HG02840 (cell line): ENCODE measurements at regions not wholly inside any gene's neighbourhood (a gene's known extent, or its start where the extent isn't known, plus 50 kb on each side); places are given as distances from the start of the nearest gene placed in this dataset.
"Not testable (repeated sequence)": the region's sequence is repeated elsewhere in the genome, so short reads cannot be mapped to it uniquely, and the experiment has no call there.

ENCODE experiments used
- ATAC-seq: cut with Tn5 transposase; IDR thresholded peaks from one replicate; pipeline ENCODE4 v1.9.1; 2021; ENCODE audit warnings: mild to moderate bottlenecking, moderate library complexity, moderate number of reproducible peaks; ENCODE audit not compliant: unreplicated experiment, low FRiP score

GRCh38 chr6:145147981-145148749 is 587.2 kb downstream of the EPM2A start:
- no peak for ATAC-seq

GRCh38 chr6:145148776-145149175 is 586.5 kb downstream of the EPM2A start:
- ATAC-seq, result no peak

DNA sequence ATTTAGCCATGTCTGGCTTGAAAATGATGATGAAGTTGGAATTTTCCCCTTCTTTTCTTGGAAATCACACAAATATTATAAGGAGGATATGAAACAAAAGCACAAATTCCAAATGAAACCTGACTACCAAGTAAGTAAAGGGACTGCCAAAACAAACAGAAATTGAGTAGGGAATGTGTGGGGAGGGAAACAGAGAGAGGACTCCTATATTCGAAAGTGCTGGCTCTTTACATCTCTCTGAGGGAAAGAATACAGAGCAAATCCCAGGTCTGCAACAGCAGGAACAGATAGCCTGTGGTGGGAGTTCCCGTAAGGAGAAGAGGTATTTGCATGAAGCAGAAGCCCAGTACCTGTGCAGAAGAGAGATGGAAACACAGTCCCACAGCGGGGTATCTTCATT is 583.7 kb downstream of the EPM2A start:
- ATAC-seq, result no peak

DNA sequence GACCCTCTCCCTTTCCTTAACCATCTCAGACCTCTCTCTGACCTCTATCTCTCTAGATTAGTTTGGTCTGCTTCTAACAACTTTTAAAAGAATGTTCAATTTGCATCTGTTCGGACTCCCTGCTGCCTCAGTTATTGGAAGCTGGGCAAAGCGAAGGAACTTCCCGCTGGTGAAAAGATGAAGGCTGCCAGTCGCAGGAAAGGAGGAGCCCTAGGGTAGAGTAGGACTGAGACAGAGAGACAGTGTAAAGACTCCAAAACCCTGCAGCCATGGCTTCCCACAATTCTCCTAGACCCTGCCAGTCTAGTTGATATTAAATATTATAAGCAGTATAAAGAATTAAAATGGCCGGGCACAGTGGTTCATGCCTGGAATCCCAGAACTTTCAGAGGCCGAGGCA is 581.8 kb downstream of the EPM2A start:
- no peak for ATAC-seq

GRCh38 chr6:145155411-145155810 is 579.9 kb downstream of the EPM2A start:
- ATAC-seq, result no peak

GRCh38 chr6:145155873-145156782 is 579.2 kb downstream of the EPM2A start:
- ATAC-seq, result no peak

DNA sequence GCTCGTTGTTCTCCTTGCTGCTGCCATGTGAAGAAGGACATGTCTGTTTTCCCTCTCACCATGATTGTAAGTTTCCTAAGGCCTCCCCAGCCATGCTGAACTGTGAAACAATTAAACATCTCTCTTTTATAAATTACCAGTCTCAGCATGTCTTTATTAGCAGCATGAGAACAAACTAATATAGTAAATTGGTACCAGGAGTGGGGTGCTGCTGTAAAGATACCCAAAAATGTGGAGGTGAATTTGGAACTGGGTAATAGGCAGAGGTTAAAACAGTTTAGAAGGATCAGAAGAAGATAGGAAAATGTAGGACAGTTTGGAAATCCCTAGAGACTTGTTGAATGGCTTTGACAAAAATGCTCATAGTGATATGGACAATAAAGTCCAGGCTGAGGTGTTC is 576.7 kb downstream of the EPM2A start:
- not testable (repeated sequence) for ATAC-seq

DNA sequence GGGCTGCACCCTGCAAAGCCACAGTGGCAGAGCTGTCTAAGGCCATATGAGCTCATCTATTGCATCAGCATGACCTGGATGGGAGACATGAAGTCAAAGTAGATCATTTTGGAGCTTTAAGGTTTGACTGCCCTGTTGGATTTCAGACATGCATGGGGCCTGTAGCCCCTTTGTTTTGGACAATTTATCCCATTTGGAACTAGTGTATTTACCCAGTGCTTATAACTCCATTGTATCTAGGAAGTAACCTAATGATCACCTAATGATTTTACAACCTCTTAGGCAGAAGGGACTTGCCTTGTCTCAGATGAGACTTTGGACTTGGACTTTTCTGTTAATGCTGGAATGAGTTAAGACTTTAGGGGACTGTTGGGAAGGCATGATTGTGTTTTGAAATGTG is 575.4 kb downstream of the EPM2A start:
- no peak for ATAC-seq

DNA sequence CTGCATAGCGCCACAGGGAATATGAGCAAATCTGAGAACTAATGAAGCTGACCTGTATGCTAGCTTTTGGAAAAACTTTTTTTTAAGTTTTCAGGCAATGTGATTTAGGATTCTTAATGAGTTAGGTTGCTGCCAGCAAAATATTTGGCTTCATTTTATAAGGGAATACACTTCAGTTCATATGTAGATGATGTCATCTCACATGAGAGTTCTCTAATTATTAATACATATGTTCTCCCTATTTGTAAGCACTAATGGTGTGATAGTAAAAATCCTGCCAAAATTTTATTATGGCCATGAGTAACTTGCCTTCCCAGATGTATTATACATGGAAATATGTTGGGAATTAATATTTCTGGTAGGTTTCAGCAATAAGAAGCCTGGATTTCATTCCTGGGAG is 573.8 kb downstream of the EPM2A start:
- no peak for ATAC-seq

- ATAC-seq, result no peak
Observed at GRCh38 chr6:145169726-145170224, 565.5 kb downstream of the EPM2A start.

- no peak for ATAC-seq
Observed at GRCh38 chr6:145175470-145175869, 559.9 kb downstream of the EPM2A start.

GRCh38 chr6:145178391-145178790 is 556.9 kb downstream of the EPM2A start:
- no peak for ATAC-seq

DNA sequence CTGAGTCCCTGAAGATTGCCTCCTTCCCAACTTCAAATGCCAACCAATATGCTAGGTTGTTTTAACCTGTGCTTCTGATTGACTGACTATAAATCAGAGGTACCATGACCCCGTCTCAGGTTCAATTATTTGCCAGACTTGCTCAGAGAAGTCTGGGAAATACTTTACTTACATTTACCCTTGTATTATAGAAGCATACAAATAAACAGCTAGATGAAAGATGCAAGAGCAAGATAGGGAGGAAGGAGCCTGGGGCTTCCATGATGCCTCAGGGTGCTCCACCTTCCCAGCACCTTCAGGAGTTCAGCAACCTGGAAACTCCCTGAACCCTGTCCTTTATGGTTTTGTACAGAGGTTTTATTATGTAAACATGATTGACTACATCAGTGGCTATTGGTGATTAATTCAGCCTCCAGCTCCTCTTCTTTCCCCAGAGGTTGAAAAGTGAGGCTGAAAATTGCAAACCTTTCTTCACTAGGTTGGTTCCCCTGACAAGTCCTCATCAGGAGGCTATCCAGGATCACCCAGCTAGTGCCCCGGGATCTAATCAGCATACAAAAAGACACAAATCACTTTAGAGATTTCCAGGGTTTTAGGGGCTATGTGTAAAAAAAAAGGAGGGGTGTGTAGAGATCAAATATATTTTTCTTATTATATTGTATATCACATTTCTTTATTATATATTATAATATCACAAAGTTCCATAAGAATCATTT is 547.7 kb downstream of the EPM2A start:
- no peak for ATAC-seq

DNA sequence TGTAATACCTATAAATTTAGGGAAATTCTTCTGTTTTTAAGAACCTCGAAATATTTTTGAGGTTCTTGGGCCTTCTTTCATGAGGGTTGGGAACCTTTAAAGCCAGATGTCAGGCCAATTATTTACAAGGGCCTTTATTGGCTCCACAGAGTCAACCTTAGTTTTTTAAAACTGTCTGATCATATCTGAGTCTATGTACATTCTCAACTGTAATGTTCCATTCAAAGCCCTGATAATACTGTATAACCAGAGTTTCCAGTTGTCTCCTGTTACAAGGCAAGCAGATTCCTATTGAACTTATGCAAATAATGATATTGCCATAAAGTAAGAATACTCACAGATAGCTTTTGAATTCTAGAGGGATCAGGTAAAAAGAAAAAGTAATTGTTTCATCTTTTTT is 545.5 kb downstream of the EPM2A start:
- ATAC-seq, result no peak

GRCh38 chr6:145194389-145194788 is 540.9 kb downstream of the EPM2A start:
- no peak for ATAC-seq

DNA sequence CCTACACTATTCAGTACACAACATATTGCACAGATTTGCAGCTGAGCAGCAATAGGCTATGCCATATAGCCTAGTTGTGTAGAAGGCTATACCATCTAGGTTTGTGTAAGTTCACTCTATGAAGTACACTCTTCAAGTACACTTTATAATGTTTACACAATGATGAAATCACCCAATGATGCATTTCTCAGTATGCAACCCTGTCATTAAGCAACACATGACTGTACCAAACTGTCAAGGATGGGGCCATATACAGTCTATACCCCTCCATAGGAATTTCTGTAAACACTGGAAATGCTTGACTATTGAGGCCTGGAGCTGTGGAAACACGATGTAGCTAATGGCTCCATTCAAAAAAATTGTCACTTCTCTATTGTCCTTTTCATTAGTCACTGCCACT is 535.4 kb downstream of the EPM2A start:
- ATAC-seq, result no peak

GRCh38 chr6:145204301-145204700 is 531.0 kb downstream of the EPM2A start:
- ATAC-seq, result no peak

DNA sequence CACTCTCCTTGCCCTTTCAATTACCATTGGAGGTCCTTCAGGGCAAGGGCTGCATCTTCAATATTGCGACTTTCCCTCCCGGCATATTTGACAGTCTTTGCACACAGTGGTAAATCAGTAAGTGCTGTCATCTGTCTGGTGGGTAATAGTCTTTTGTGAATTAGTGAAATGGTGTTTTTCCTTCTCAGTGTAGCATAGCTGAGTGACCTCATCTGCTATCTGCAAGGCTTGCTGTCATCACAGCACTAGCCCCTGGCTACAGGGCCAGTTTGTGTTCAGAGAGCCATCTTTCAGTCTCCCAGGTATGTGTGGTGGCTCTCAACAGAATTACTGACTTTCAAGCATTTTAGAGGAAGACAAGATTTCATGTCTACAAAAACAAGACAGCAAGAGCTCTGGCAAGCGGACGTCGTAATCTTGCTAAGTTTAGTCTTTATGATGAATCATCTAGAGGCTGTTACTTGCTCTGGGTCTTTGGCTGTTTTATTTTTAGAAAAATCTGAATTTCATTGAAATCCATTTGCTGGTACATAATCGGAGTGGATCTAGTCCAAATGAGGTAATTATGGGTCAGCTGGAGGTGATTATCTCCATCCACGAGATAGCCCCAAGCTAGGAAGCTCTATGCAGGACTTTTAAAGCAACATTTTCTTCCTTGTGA is 528.9 kb downstream of the EPM2A start:
- ATAC-seq, result no peak

- no peak for ATAC-seq
Observed at GRCh38 chr6:145208474-145208873, 526.8 kb downstream of the EPM2A start.

- ATAC-seq, result no peak
Observed at GRCh38 chr6:145209272-145209671, 526.0 kb downstream of the EPM2A start.
